IPS DF 6.9 (cell line): ENCODE measurements at regions not wholly inside any gene's neighbourhood (a gene's known extent, or its start where the extent isn't known, plus 50 kb on each side); places are given as distances from the start of the nearest gene placed in this dataset.

ENCODE experiments used
- DNase-seq: peaks from one replicate; pipeline ENCODE4 v3.0.0-alpha.2; 2013; ENCODE audit warnings: low read depth, low spot score
- H3K27ac ChIP-seq: one replicate; pipeline ENCODE4 v1.5.1; 2013; ENCODE audit warnings: low read length, control low read depth
- H3K27me3 ChIP-seq: 2 replicates; pipeline ENCODE4 v1.6.1; 2013; ENCODE audit warnings: mild to moderate bottlenecking, low read length; ENCODE audit not compliant: control insufficient read depth, insufficient read depth
- H3K36me3 ChIP-seq: 2 replicates; pipeline ENCODE4 v1.6.1; 2013; ENCODE audit warnings: low read length; ENCODE audit not compliant: control insufficient read depth, insufficient read depth
- H3K4me1 ChIP-seq: 2 replicates; pipeline ENCODE4 v1.6.1; 2013; ENCODE audit warnings: low read length; ENCODE audit not compliant: control insufficient read depth, insufficient read depth
- H3K4me3 ChIP-seq: 2 replicates; pipeline ENCODE4 v1.5.1; 2013; ENCODE audit warnings: mild to moderate bottlenecking, low read length
- H3K9me3 ChIP-seq: 2 replicates; pipeline ENCODE4 v1.6.1; 2013; ENCODE audit warnings: low read length, inconsistent platforms; ENCODE audit not compliant: control insufficient read depth, insufficient read depth
- WGBS: extraction: QIAGEN DNeasy Blood & Tissue Kit; methylation state at CpG from one replicate; pipeline ENCODE4 v1.1.7; 2013; ENCODE audit warnings: mixed read lengths, missing lambda C conversion rate; ENCODE audit not compliant: insufficient read length, insufficient coverage; 5-methylcytosine and 5-hydroxymethylcytosine counted together

DNA sequence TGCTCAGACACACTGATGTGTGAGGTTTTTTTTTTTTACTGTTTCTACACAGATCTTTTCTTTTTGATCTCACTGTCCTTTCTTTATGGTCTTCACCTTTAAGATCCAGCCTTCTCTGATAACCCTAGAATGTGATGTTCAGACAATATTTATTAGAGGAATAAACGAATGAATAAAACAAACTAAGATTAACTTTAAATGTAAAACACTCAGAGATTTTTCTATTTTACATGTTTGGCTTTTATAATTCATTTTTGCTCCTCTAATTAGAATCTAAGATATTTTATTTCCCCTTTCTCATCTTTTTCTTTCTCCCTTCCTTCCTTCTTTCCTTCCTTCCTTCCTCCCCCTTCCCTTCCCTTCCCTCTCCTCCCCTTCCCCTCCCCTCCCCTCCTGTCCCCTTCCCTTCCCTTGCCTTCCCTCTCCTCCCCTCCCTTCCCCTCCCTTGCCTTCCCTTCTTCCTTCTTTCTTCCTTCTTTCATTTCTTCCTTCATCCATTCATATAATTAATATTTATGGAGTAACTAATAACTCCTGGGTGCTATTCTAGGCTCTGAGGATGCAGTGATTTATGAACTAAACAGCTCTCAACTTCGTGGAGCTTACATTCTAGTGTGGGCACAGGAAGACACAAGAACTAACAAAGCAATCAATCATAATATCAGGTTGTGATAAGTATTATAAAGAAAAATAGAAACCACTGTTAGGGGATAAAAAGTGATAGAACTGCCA is 133.5 kb upstream of the TSHZ2 start:
- Histone ChIP-seq H3K36me3 (no peaks in the 10 kb centered on the region), H3K4me3 (no peak overlapping the region), H3K27ac (no peak overlapping the region), H3K4me1 (no peaks in the 10 kb centered on the region), H3K9me3 (no peaks in the 10 kb centered on the region), H3K27me3 (no peaks in the 10 kb centered on the region)
- no peak for DNase-seq
- WGBS, result no CpG with 5 or more reads among the region's 2 CpGs

GRCh38 chr20:52837378-52837777 is 134.8 kb upstream of the TSHZ2 start:
- no peak for DNase-seq

GRCh38 chr20:52833901-52834300 is 138.3 kb upstream of the TSHZ2 start:
- no peak for DNase-seq
- H3K27me3 ChIP-seq, result no peaks in the 10 kb centered on the region
- no CpG with 5 or more reads among the region's 2 CpGs for WGBS
- H3K36me3 ChIP-seq, result no peaks in the 10 kb centered on the region
- no peaks in the 10 kb centered on the region for H3K4me1 ChIP-seq
- no peak overlapping the region for H3K4me3 ChIP-seq
- H3K9me3 ChIP-seq, result no peaks in the 10 kb centered on the region
- H3K27ac ChIP-seq, result no peak overlapping the region

More at GRCh38 chr20:52837378-52837777, 134.8 kb upstream of the TSHZ2 start:
- WGBS, result no CpG with 5 or more reads among the region's 4 CpGs
- Histone ChIP-seq H3K4me3 (no peak overlapping the region), H3K36me3 (no peaks in the 10 kb centered on the region), H3K4me1 (no peaks in the 10 kb centered on the region), H3K9me3 (no peaks in the 10 kb centered on the region), H3K27me3 (no peaks in the 10 kb centered on the region), H3K27ac (no peak overlapping the region)

DNA sequence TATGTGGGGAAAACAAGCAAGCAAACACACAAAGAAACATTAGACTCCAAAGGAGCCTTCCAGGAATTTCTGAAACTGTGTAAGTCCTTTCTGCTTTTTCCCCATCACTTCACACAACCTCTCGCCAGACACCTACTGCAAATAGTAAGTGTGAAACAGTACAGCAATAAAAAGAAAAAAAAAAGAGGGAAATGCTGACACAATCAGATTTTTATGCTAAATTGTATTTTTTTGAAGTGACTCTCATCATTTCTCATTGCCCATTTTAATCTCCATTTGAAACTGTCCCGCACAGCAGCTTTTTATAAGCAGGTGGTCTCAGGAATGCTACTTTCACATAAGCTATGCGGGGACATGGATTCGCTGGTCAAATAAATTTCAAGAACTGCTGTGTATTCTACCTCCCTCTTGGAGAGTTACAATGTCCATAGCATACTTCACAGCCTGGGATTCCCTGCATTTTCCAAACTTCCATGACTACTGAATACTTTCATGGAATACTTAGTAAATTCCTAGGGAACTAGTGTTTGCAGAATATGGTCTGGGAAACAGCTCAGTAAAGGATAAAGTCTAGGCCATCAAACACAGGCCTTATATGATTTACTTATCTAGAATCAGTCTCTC is 139.9 kb upstream of the TSHZ2 start:
- Histone ChIP-seq H3K4me3 (no peak overlapping the region), H3K9me3 (no peaks in the 10 kb centered on the region), H3K27ac (no peak overlapping the region), H3K4me1 (no peaks in the 10 kb centered on the region), H3K27me3 (no peaks in the 10 kb centered on the region), H3K36me3 (no peaks in the 10 kb centered on the region)
- WGBS, result no CpG with 5 or more reads among the region's 4 CpGs
- DNase-seq, result no peak

DNA sequence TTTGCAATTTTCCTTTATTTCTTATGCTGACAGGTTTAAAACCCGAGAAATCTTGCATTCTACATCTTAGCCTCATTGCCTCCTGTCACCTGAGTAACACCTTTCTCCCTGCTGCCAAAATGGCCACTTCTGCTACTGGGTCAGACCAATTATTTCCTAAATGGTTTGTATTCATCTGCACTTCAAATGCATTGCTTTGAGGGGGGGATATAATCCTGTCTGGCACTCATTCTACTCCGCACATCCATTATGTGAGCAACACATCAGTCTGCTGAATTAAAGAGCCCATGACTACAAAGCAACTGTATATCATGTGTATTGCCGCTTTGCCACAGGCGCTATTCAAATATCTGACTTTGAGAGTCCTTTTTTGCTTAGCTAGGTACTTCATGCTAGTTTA is 141.6 kb upstream of the TSHZ2 start:
- Histone ChIP-seq H3K27me3 (no peaks in the 10 kb centered on the region), H3K4me1 (no peaks in the 10 kb centered on the region), H3K27ac (no peak overlapping the region), H3K9me3 (no peaks in the 10 kb centered on the region), H3K36me3 (no peaks in the 10 kb centered on the region), H3K4me3 (no peak overlapping the region)
- no peak for DNase-seq
- WGBS, result no CpG with 5 or more reads among the region's 4 CpGs

- H3K27me3 ChIP-seq, result no peaks in the 10 kb centered on the region
- H3K4me3 ChIP-seq, result no peak overlapping the region
- no peak overlapping the region for H3K27ac ChIP-seq
- no peaks in the 10 kb centered on the region for H3K9me3 ChIP-seq
- H3K36me3 ChIP-seq, result no peaks in the 10 kb centered on the region
- H3K4me1 ChIP-seq, result no peaks in the 10 kb centered on the region
- no peak for DNase-seq
Observed at GRCh38 chr20:52829111-52829510, 143.0 kb upstream of the TSHZ2 start.

GRCh38 chr20:52828199-52828598 is 144.0 kb upstream of the TSHZ2 start:
- WGBS, result no CpG with 5 or more reads among the region's 1 CpG
- no peaks in the 10 kb centered on the region for H3K36me3 ChIP-seq
- no peaks in the 10 kb centered on the region for H3K4me1 ChIP-seq
- no peak overlapping the region for H3K4me3 ChIP-seq
- no peak overlapping the region for H3K27ac ChIP-seq
- no peaks in the 10 kb centered on the region for H3K27me3 ChIP-seq
- no peak for DNase-seq
- no peaks in the 10 kb centered on the region for H3K9me3 ChIP-seq

DNA sequence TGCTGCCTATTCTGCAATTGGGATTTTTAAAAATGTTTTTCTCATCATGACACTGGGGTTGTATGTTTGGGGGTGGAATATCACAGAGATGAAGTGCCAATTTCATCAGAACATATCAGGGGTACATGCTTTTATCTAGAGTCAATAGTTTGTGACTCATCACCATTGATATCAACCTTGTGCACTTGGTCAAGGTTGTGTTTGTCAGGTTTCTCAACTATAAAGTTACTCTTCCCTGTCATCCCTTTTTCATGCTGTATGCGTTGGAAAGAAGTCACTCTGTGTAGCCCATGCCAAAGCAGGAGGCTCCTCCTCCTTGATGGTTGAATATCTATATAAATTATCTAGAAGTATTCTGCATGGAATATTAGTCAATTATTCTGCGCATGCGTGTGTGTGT is 145.4 kb upstream of the TSHZ2 start:
- H3K4me3 ChIP-seq, result no peak overlapping the region
- no peaks in the 10 kb centered on the region for H3K4me1 ChIP-seq
- WGBS, result no CpG with 5 or more reads among the region's 3 CpGs
- no peaks in the 10 kb centered on the region for H3K27me3 ChIP-seq
- no peaks in the 10 kb centered on the region for H3K9me3 ChIP-seq
- no peak overlapping the region for H3K27ac ChIP-seq
- DNase-seq, result no peak
- no peaks in the 10 kb centered on the region for H3K36me3 ChIP-seq

- Histone ChIP-seq H3K9me3 (no peaks in the 10 kb centered on the region), H3K4me3 (no peak overlapping the region), H3K27me3 (no peaks in the 10 kb centered on the region), H3K27ac (no peak overlapping the region), H3K36me3 (no peaks in the 10 kb centered on the region), H3K4me1 (no peaks in the 10 kb centered on the region)
- no peak for DNase-seq
- WGBS, result no CpG with 5 or more reads among the region's 1 CpG
Observed at GRCh38 chr20:52826321-52826720, 145.8 kb upstream of the TSHZ2 start.

DNA sequence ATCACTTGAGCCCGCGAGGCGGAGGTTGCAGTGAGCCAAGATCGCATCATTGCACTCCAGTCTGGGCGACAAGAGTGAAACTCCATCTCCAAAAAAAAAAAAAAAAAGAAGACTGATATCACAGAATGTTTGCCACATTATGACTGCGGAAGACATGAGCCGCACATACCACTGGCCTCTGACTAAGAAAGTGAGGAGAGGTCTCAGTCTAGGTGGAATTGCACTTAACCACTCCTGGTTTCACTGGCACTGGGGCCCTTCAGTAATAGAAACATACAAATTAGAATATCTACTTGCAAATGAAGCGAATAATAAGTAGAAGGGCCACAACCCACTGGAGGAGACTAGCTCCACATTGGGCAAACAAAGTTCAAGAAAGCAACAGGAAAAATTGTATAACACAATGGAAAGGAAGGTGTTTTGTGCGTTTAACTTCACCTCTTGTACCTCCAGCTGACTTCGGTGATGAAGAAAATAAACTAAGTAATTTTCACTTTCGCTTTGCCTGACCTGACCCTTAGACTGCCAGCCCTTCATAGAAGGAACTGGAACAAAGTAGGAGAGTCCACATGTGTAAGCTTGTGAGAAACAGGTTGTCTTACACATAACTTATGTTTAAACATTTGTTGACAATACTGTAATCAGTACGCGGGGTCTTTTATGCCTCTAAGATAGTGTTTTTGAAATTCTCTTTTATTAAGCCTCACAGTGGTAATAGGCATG is 147.5 kb upstream of the TSHZ2 start:
- Histone ChIP-seq H3K27me3 (no peaks in the 10 kb centered on the region), H3K9me3 (no peaks in the 10 kb centered on the region), H3K4me3 (no peak overlapping the region), H3K36me3 (no peaks in the 10 kb centered on the region), H3K27ac (no peak overlapping the region), H3K4me1 (no peaks in the 10 kb centered on the region)
- DNase-seq, result no peak
- no CpG with 5 or more reads among the region's 13 CpGs for WGBS
